DND-41 (cell line): ENCODE measurements at regions not wholly inside any gene's neighbourhood (a gene's known extent, or its start where the extent isn't known, plus 50 kb on each side); places are given as distances from the start of the nearest gene placed in this dataset.

Source experiments
- CTCF ChIP-seq: IDR thresholded peaks from 2 replicates; pipeline ENCODE4 v1.5.1; 2012; ENCODE audit warnings: borderline replicate concordance, low read length, moderate library complexity, mild to moderate bottlenecking; ENCODE audit not compliant: poor library complexity, severe bottlenecking; ENCODE audit errors: extremely low read depth
- EZH2 ChIP-seq: IDR thresholded peaks from 3 replicates; pipeline ENCODE4 v1.6.1; 2012; ENCODE audit warnings: borderline replicate concordance, low read depth, mild to moderate bottlenecking, moderate library complexity, low read length, inconsistent platforms; ENCODE audit not compliant: severe bottlenecking

GRCh38 chr2:52976143-52976949, 791.3 kb upstream of the CHAC2 start:
- TF ChIP-seq EZH2 (no peak), CTCF (peak; percentile 48)
